A673 (cell line): ENCODE measurements at regions not wholly inside any gene's neighbourhood (a gene's known extent, or its start where the extent isn't known, plus 50 kb on each side); places are given as distances from the start of the nearest gene placed in this dataset.

Source experiments
- BruUV-seq: library from RNA; stranded (reverse); fragments of 400-500 nt; replicated peaks from 2 replicates; lab custom pipeline; 2021; lab: Mats Ljungman, UMichigan
- CTCF ChIA-PET: fragments of 300-600 bp; sonication (Branson Sonifier 250); formaldehyde crosslinking; loops from one replicate; lab custom pipeline; 2022; ENCODE audit warnings: antibody characterized with exemption; lab: Charles Lee
- POLR2A ChIA-PET: fragments of 300-600 bp; sonication (Branson Sonifier 250); formaldehyde crosslinking; loops from one replicate; lab custom pipeline; 2022; ENCODE audit warnings: antibody characterized with exemption; ENCODE audit not compliant: low non-redundant PET; lab: Charles Lee
- DNase-seq: peaks from one replicate; pipeline ENCODE4 v3.0.0-alpha.2; 2015; ENCODE audit warnings: low spot score
- H3K27ac ChIP-seq: fragments of 200-600 bp; sonication (generic); 2 replicates; pipeline ENCODE4 v1.5.1; 2016; ENCODE audit warnings: mixed run types, low read depth, mild to moderate bottlenecking, mixed read lengths, antibody characterized with exemption, low read length; ENCODE audit not compliant: poor library complexity, severe bottlenecking
- H3K27me3 ChIP-seq: fragments of 200-600 bp; sonication (generic); replicated peaks from 2 replicates; pipeline ENCODE4 v1.6.1; 2017; ENCODE audit warnings: mixed run types, low read depth, mild to moderate bottlenecking, mixed read lengths, antibody characterized with exemption, low read length; ENCODE audit not compliant: insufficient read depth, poor library complexity
- H3K36me3 ChIP-seq: fragments of 200-600 bp; sonication (generic); 2 replicates; pipeline ENCODE4 v1.6.1; 2016; ENCODE audit warnings: mixed run types, mild to moderate bottlenecking, mixed read lengths, antibody characterized with exemption, low read length; ENCODE audit not compliant: insufficient read depth, poor library complexity, severe bottlenecking
- H3K4me1 ChIP-seq: fragments of 200-600 bp; sonication (generic); 2 replicates; pipeline ENCODE4 v1.6.1; 2017; ENCODE audit warnings: mixed run types, mild to moderate bottlenecking, mixed read lengths, antibody characterized with exemption, low read length; ENCODE audit not compliant: insufficient read depth, poor library complexity, severe bottlenecking
- H3K4me3 ChIP-seq: fragments of 200-600 bp; sonication (generic); 2 replicates; pipeline ENCODE4 v1.5.1; 2016; ENCODE audit warnings: low read depth, mixed run types, mild to moderate bottlenecking, mixed read lengths, low read length; ENCODE audit not compliant: poor library complexity, severe bottlenecking
- H3K9me3 ChIP-seq: fragments of 200-600 bp; sonication (generic); 2 replicates; pipeline ENCODE4 v1.6.1; 2016; ENCODE audit warnings: mixed run types, low read depth, mild to moderate bottlenecking, mixed read lengths, antibody characterized with exemption, low read length; ENCODE audit not compliant: poor library complexity, severe bottlenecking
- EZH2 ChIP-seq: fragments of 200-600 bp; sonication (generic); IDR thresholded peaks from 2 replicates; pipeline ENCODE4 v1.6.1; 2017; ENCODE audit warnings: borderline replicate concordance, low read depth, mild to moderate bottlenecking, mixed read lengths, antibody characterized with exemption, low read length; ENCODE audit not compliant: poor library complexity, severe bottlenecking
- intact Hi-C: fragments of 100-400 bp; cut with micrococcal nuclease; formaldehyde crosslinking; loops from one replicate; pipeline ENCODE4 v1.10.0; 2022; ENCODE audit not compliant: unreplicated experiment
- TF ChIP-seq, protein P1 (sequence below): fragments of 300-800, 200-600 bp; sonication (generic); conservative IDR thresholded peaks from 2 replicates; pipeline ENCODE4 v1.5.1; 2017; ENCODE audit warnings: low read depth, mild to moderate bottlenecking, antibody characterized with exemption, low read length, moderate library complexity, mixed read lengths

GRCh38 chr19:57068311-57068710, 51.5 kb upstream of the USP29 start:
- intact Hi-C loops = no loop called here
- POLR2A ChIA-PET = no interaction called here
- Histone ChIP-seq H3K27me3 (no peaks in the 10 kb centered on the region), H3K27ac (no peak overlapping the region), H3K9me3 (no peaks in the 10 kb centered on the region), H3K4me1 (no peaks in the 10 kb centered on the region), H3K36me3 (no peaks in the 10 kb centered on the region), H3K4me3 (no peak overlapping the region)
- CTCF ChIA-PET = interaction anchor here (0.5 kb wide), 1 partner anchor 283 kb away, joined by 3 read pairs; no protein-coding TSS in a partner anchor
- TF ChIP-seq, protein P1, sequence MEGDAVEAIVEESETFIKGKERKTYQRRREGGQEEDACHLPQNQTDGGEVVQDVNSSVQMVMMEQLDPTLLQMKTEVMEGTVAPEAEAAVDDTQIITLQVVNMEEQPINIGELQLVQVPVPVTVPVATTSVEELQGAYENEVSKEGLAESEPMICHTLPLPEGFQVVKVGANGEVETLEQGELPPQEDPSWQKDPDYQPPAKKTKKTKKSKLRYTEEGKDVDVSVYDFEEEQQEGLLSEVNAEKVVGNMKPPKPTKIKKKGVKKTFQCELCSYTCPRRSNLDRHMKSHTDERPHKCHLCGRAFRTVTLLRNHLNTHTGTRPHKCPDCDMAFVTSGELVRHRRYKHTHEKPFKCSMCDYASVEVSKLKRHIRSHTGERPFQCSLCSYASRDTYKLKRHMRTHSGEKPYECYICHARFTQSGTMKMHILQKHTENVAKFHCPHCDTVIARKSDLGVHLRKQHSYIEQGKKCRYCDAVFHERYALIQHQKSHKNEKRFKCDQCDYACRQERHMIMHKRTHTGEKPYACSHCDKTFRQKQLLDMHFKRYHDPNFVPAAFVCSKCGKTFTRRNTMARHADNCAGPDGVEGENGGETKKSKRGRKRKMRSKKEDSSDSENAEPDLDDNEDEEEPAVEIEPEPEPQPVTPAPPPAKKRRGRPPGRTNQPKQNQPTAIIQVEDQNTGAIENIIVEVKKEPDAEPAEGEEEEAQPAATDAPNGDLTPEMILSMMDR = no peak
- no peak for TF ChIP-seq EZH2
- BruUV-seq = no TSS peak
- DNase-seq = no peak

- intact Hi-C loops = no loop called here
- ChIA-PET CTCF (interaction anchor here (0.6 to 1.5 kb wide), 2 partner anchors 232 to 336 kb away, joined by 3 read pairs; no protein-coding TSS in a partner anchor), POLR2A (interaction anchor here (0.7 kb wide), 1 partner anchor 17 kb away, joined by 10 read pairs; no protein-coding TSS in a partner anchor)
- no TSS peak for BruUV-seq
- no peaks in the 10 kb centered on the region for H3K4me1 ChIP-seq
- peak; percentile 53 for DNase-seq
- H3K27me3 ChIP-seq = no peaks in the 10 kb centered on the region
- no peak overlapping the region for H3K4me3 ChIP-seq
- H3K27ac ChIP-seq = no peak overlapping the region
- no peaks in the 10 kb centered on the region for H3K9me3 ChIP-seq
- no peaks in the 10 kb centered on the region for H3K36me3 ChIP-seq
- TF ChIP-seq EZH2 = no peak
- TF ChIP-seq, protein P1 = peak; percentile 72
Observed at GRCh38 chr19:57068921-57069697, 50.7 kb upstream of the USP29 start.
